GM12878 (cell line): ENCODE measurements at regions not wholly inside any gene's neighbourhood (a gene's known extent, or its start where the extent isn't known, plus 50 kb on each side); places are given as distances from the start of the nearest gene placed in this dataset.

ENCODE experiments used
- ATAC-seq: fragments of 200-7000 bp; cut with Tn5 transposase; 3 replicates; pipeline ENCODE4 v1.9.1; 2020; ENCODE audit warnings: mild to moderate bottlenecking, moderate library complexity
- BruUV-seq: library from RNA; stranded (reverse); fragments of 400-500 nt; replicated peaks from 2 replicates; lab custom pipeline; 2021; lab: Mats Ljungman, UMichigan
- CTCF ChIA-PET: fragments of 300-600 bp; sonication (Branson Sonifier 250); formaldehyde crosslinking; extraction: SDS; loops from one replicate; lab custom pipeline; 2021; ENCODE audit warnings: inconsistent platforms; lab: Yijun Ruan, JAX
- POLR2A ChIA-PET: fragments of 350-600 bp; formaldehyde crosslinking; extraction: SDS; loops from one replicate; lab custom pipeline; 2021; ENCODE audit warnings: inconsistent platforms; lab: Charles Lee
- RAD21 ChIA-PET: fragments of 300-600 bp; sonication (Branson Sonifier 250); formaldehyde crosslinking; loops from one replicate; lab custom pipeline; 2023; ENCODE audit warnings: antibody characterized with exemption; ENCODE audit not compliant: unreplicated experiment; lab: Charles Lee
- SMC1A ChIA-PET: fragments of 300-600 bp; sonication (Branson Sonifier 250); formaldehyde crosslinking; loops from one replicate; lab custom pipeline; 2023; ENCODE audit not compliant: unreplicated experiment, uncharacterized antibody; lab: Charles Lee
- DNase-seq: peaks from one replicate; pipeline ENCODE4 v3.0.0-alpha.2; 2011; ENCODE audit warnings: low read depth, low spot score
- FAIRE-seq: peaks from 3 replicates; lab custom pipeline; 2011; peaks lifted over from hg19 to GRCh38; lab: Jason Lieb, UNC
- H2AFZ ChIP-seq: 2 replicates; pipeline ENCODE4 v1.6.0; 2011; ENCODE audit warnings: low read depth, low read length, control low read depth; ENCODE audit not compliant: control insufficient read depth
- H3K27ac ChIP-seq: 2 replicates; pipeline ENCODE4 v1.5.1; 2011; ENCODE audit warnings: control low read depth; ENCODE audit not compliant: control insufficient read depth, insufficient read depth
- H3K27me3 ChIP-seq, 2 experiments: replicated peaks in 1 of 2; 2 replicates each; pipeline versions ENCODE4 v1.6.0 to v1.6.1; 2011; ENCODE audit warnings: low read length in 1 of 2; ENCODE audit not compliant: control insufficient read depth in 2 of 2, insufficient read depth in 2 of 2
- H3K36me3 ChIP-seq, 2 experiments: 2 replicates each; pipeline ENCODE4 v1.5.1; 2011; ENCODE audit warnings: low read length in 1 of 2; ENCODE audit not compliant: control insufficient read depth in 2 of 2, insufficient read depth in 2 of 2
- H3K4me1 ChIP-seq: 2 replicates; pipeline ENCODE4 v1.6.1; 2011; ENCODE audit warnings: mild to moderate bottlenecking, low read length, moderate library complexity, mixed read lengths; ENCODE audit not compliant: control insufficient read depth, insufficient read depth
- H3K4me2 ChIP-seq: 2 replicates; pipeline ENCODE4 v1.6.0; 2011; ENCODE audit warnings: control low read depth; ENCODE audit not compliant: control insufficient read depth, insufficient read depth
- H3K4me3 ChIP-seq: fragments of 200-600 bp; sonication (generic); 2 replicates; pipeline ENCODE4 v1.5.1; 2016
- H3K79me2 ChIP-seq: 2 replicates; pipeline ENCODE4 v1.6.0; 2011; ENCODE audit warnings: low read length; ENCODE audit not compliant: control insufficient read depth, insufficient read depth
- H3K9ac ChIP-seq: 2 replicates; pipeline ENCODE4 v1.8.0; 2011; ENCODE audit warnings: low read length, control low read depth, mixed read lengths; ENCODE audit not compliant: control insufficient read depth, insufficient read depth
- H3K9me3 ChIP-seq: replicated peaks from 3 replicates; pipeline ENCODE4 v1.5.1; 2011; ENCODE audit warnings: mild to moderate bottlenecking, low read length; ENCODE audit not compliant: control insufficient read depth, insufficient read depth
- H4K20me1 ChIP-seq: 2 replicates; pipeline ENCODE4 v1.6.0; 2011; ENCODE audit not compliant: control insufficient read depth, insufficient read depth
- BCL3 ChIP-seq: IDR thresholded peaks from 2 replicates; pipeline ENCODE4 v1.6.1; 2011; ENCODE audit warnings: borderline replicate concordance, low read depth, mild to moderate bottlenecking, moderate library complexity, low read length; ENCODE audit not compliant: insufficient read depth, poor library complexity, severe bottlenecking
- CBX3 ChIP-seq: fragments of 200-600 bp; sonication (generic); IDR thresholded peaks from 2 replicates; pipeline ENCODE4 v1.6.1; 2016; ENCODE audit warnings: low read depth, borderline replicate concordance
- EP300 ChIP-seq, 2 experiments: fragments of 150-350 bp in 1 of 2; IDR thresholded peaks; 2 replicates each; pipeline ENCODE4 v1.6.1; 2011 to 2012; ENCODE audit warnings: low read depth in 2 of 2, low read length in 2 of 2, borderline replicate concordance in 1 of 2, improper control_type of control experiment in 1 of 2, inconsistent platforms in 1 of 2; ENCODE audit not compliant: control insufficient read depth in 1 of 2
- HDAC2 ChIP-seq: fragments of 200-600 bp; sonication (generic); IDR thresholded peaks from 2 replicates; pipeline ENCODE4 v1.6.1; 2017
- HDGF ChIP-seq: fragments of 450-650 bp; IDR thresholded peaks from 2 replicates; pipeline ENCODE4 v1.6.1; 2016; ENCODE audit warnings: antibody characterized with exemption
- MXI1 ChIP-seq: fragments of 150-350 bp; IDR thresholded peaks from 2 replicates; pipeline ENCODE4 v1.6.1; 2011; ENCODE audit warnings: low read depth, mild to moderate bottlenecking, inconsistent platforms, low read length, improper control_type of control experiment
- RBBP5 ChIP-seq: fragments of 200-600 bp; sonication (generic); conservative IDR thresholded peaks from 2 replicates; pipeline ENCODE4 v1.6.1; 2016
- SP1 ChIP-seq: IDR thresholded peaks from one replicate; pipeline ENCODE4 v1.6.1; 2011; ENCODE audit warnings: low read depth, low read length
- WGBS: methylation state at CpG from one replicate; pipeline ENCODE4 v1.1.6; 2016; ENCODE audit warnings: low lambda C conversion rate; ENCODE audit not compliant: insufficient replicate concordance, insufficient coverage; ENCODE audit errors: missing lambda C conversion rate; 5-methylcytosine and 5-hydroxymethylcytosine counted together
- in situ Hi-C: fragments of 300-500 bp; cut with MboI; formaldehyde crosslinking; loops from 9 replicates; pipeline ENCODE4 v1.14.3; 2018; ENCODE audit warnings: mixed read lengths
- intact Hi-C: fragments of 100-400 bp; cut with micrococcal nuclease; formaldehyde crosslinking; loops from one replicate; pipeline ENCODE4 v1.14.2; 2022; ENCODE audit not compliant: unreplicated experiment

DNA sequence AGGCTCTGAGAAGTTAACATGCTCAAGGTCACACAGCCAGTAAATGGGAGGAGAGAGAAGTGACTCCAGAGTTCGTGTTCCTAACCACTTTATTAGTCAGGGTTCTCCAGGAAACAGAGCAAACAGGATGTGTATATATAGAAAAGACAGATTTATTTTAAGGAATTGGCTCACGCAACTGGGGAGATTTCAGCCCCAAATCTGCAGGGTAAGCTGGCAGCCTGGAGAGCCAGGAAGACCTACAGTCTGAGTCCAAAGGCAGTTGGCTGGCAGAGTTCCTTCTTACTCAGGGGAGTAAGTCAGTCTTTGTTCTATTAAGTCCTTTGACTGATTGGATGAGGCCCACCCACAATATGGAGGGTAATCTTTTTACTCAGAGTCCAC lies 118.2 kb upstream of the PROK2 start:
- Histone ChIP-seq H3K27ac (no peak overlapping the region), H2AFZ (no peak overlapping the region), H3K9ac (no peak overlapping the region), H3K79me2 (no peaks in the 10 kb centered on the region), H3K4me2 (no peak overlapping the region), H3K36me3 (no peaks in the 10 kb centered on the region), H3K9me3 (no peaks in the 10 kb centered on the region; the same call in 2 of the 3 replicates), H3K4me3 (no peak overlapping the region), H3K4me1 (peaks cover 19% of the 10 kb centered on the region), H4K20me1 (no peaks in the 10 kb centered on the region), H3K27me3 (peaks cover 0 to 1% of the 10 kb centered on the region in 2 experiments; a peak in 1 of 4 replicates)
- BruUV-seq: no TSS peak
- POLR2A ChIA-PET: no interaction called here
- no peak for ATAC-seq
- intact Hi-C loops (no loop called here), in situ Hi-C loops (no loop called here)
- no peak for DNase-seq
- SMC1A ChIA-PET: no interaction called here
- FAIRE-seq: no peak
- RAD21 ChIA-PET: no interaction called here
- CTCF ChIA-PET: no interaction called here
- TF ChIP-seq MXI1: no peak
- TF ChIP-seq RBBP5: no peak
- TF ChIP-seq SP1: no peak
- TF ChIP-seq HDAC2: no peak
- TF ChIP-seq HDGF: no peak
- no peak for TF ChIP-seq CBX3
- TF ChIP-seq BCL3: no peak
- TF ChIP-seq EP300 (IDR thresholded peaks at IDR 0.05; ENCODE audit: borderline replicate concordance in 1 of 2, control insufficient read depth in 1 of 2, low read depth in 2 of 2, low read length in 2 of 2): no peak
- 23% methylated on average over 2 of the region's 2 CpGs for WGBS
